Ishikawa (cell line): ENCODE measurements at regions not wholly inside any gene's neighbourhood (a gene's known extent, or its start where the extent isn't known, plus 50 kb on each side); places are given as distances from the start of the nearest gene placed in this dataset.

Experiments used
- CEBPB ChIP-seq: IDR thresholded peaks from 2 replicates; pipeline ENCODE4 v1.6.1; 2012
- CREB1 ChIP-seq: IDR thresholded peaks from 2 replicates; pipeline ENCODE4 v1.6.1; 2012; ENCODE audit warnings: low read depth
- EP300 ChIP-seq: IDR thresholded peaks from 2 replicates; pipeline ENCODE4 v1.6.1; 2012; ENCODE audit warnings: borderline replicate concordance
- NFIC ChIP-seq: IDR thresholded peaks from 2 replicates; pipeline ENCODE4 v1.6.1; 2012
- RAD21 ChIP-seq: IDR thresholded peaks from 2 replicates; pipeline ENCODE4 v1.6.1; 2012; ENCODE audit warnings: low read depth
- TAF1 ChIP-seq: IDR thresholded peaks from 2 replicates; pipeline ENCODE4 v1.6.1; 2012; ENCODE audit warnings: low read depth, mild to moderate bottlenecking
- YY1 ChIP-seq: IDR thresholded peaks from 2 replicates; pipeline ENCODE4 v1.6.1; 2012; ENCODE audit warnings: low read depth
- TF ChIP-seq, protein P1 (sequence below): IDR thresholded peaks from 2 replicates; pipeline ENCODE4 v1.6.1; 2012
- TF ChIP-seq, protein P2 (sequence below): IDR thresholded peaks from 2 replicates; pipeline ENCODE4 v1.6.1; 2012

DNA sequence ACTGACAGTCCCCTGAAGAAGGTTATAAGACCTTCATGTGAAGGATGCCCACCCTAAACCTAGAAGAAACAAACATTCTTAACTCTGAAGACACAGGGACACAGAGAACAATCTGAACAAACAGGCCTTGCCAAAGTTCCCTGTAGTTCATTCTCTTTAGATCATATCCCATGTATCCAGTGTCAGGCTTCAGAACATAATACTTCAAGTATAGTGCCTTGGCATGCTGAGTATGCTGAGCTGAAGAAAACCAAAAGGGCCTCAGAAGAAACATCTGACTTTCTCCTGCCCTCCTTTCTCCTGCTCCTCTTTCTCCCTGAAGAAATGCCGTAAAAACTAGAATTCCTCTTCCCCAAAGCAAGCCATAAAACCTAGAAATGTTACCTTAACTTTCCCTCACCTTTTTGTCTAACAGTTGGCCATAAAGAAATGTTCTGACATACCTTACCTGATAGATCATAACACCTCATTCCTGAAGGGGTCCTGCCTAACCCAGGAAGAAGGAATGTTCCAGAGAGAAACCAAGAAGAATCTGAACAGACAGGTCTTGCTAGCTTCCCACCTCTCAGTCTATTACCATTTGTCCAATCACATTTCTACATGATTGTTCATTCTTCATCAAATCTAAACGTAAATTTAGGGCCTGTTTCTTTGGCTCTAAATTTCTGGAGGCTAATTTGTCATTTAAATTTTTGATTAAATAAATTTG is 160.1 kb upstream of the ZC3H15 start:
- TF ChIP-seq YY1, result no peak
- TF ChIP-seq CREB1, result no peak
- no peak for TF ChIP-seq TAF1
- TF ChIP-seq EP300, result peak; percentile 65; the same call in 1 of the 2 replicates
- TF ChIP-seq NFIC, result no peak
- TF ChIP-seq, protein P1, sequence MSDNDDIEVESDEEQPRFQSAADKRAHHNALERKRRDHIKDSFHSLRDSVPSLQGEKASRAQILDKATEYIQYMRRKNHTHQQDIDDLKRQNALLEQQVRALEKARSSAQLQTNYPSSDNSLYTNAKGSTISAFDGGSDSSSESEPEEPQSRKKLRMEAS, result peak; percentile 71
- TF ChIP-seq, protein P2, sequence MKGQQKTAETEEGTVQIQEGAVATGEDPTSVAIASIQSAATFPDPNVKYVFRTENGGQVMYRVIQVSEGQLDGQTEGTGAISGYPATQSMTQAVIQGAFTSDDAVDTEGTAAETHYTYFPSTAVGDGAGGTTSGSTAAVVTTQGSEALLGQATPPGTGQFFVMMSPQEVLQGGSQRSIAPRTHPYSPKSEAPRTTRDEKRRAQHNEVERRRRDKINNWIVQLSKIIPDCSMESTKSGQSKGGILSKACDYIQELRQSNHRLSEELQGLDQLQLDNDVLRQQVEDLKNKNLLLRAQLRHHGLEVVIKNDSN, result no peak
- TF ChIP-seq CEBPB, result no peak
- peak; percentile 16 for TF ChIP-seq RAD21
